OCI-LY3 (cell line): ENCODE measurements at regions not wholly inside any gene's neighbourhood (a gene's known extent, or its start where the extent isn't known, plus 50 kb on each side); places are given as distances from the start of the nearest gene placed in this dataset.

Source experiments
- H2AFZ ChIP-seq: fragments of 200-600, 300-600 bp; shearing (Covaris generic); 2 replicates; pipeline ENCODE4 v1.6.0; 2014; ENCODE audit warnings: antibody characterized with exemption, low read depth, low read length
- H3K27ac ChIP-seq: fragments of 200-600, 300-600 bp; sonication (generic); 2 replicates; pipeline ENCODE4 v1.5.1; 2014; ENCODE audit warnings: mild to moderate bottlenecking, low read length, moderate library complexity, mixed read lengths
- H3K27me3 ChIP-seq: fragments of 200-600, 300-600 bp; sonication (generic); 2 replicates; pipeline ENCODE4 v1.6.1; 2014; ENCODE audit warnings: low read depth, low read length, mixed read lengths
- H3K36me3 ChIP-seq: fragments of 200-600, 300-600 bp; sonication (generic); replicated peaks from 2 replicates; pipeline ENCODE3; 2014; ENCODE audit warnings: low read depth, low read length, mixed read lengths
- H3K4me1 ChIP-seq: fragments of 300-600, 200-600 bp; sonication (generic); 2 replicates; pipeline ENCODE4 v1.6.1; 2014; ENCODE audit warnings: low read length, mixed read lengths
- H3K4me2 ChIP-seq: fragments of 200-600, 300-600 bp; sonication (generic); 2 replicates; pipeline ENCODE4 v1.6.1; 2014; ENCODE audit warnings: low read length, mixed read lengths
- H3K4me3 ChIP-seq: fragments of 300-600, 200-600 bp; sonication (generic); 2 replicates; pipeline ENCODE4 v1.5.1; 2014; ENCODE audit warnings: antibody characterized with exemption, mild to moderate bottlenecking, low read length, moderate library complexity
- H3K79me2 ChIP-seq: fragments of 300-600, 200-600 bp; shearing (Covaris generic); 2 replicates; pipeline ENCODE4 v1.6.1; 2014; ENCODE audit warnings: mild to moderate bottlenecking, low read length, mixed read lengths
- H3K9ac ChIP-seq: fragments of 300-600, 200-600 bp; shearing (Covaris generic); 2 replicates; pipeline ENCODE4 v1.6.0; 2014; ENCODE audit warnings: mild to moderate bottlenecking, low read length, moderate library complexity
- H3K9me3 ChIP-seq: fragments of 200-600, 300-600 bp; shearing (Covaris generic); 2 replicates; pipeline ENCODE4 v1.6.1; 2014; ENCODE audit warnings: low read length, mixed read lengths; ENCODE audit not compliant: insufficient read depth
- H4K20me1 ChIP-seq: fragments of 200-600, 300-600 bp; sonication (generic); 2 replicates; pipeline ENCODE4 v1.6.1; 2016; ENCODE audit warnings: low read length, mixed read lengths; ENCODE audit not compliant: insufficient read depth
- CTCF ChIP-seq: fragments of 200-600, 300-600 bp; sonication (generic); IDR thresholded peaks from 2 replicates; pipeline ENCODE4 v1.5.1; 2014; ENCODE audit warnings: antibody characterized with exemption, low read length, low read depth
- EZH2phosphoT487 ChIP-seq: fragments of 200-600 bp; shearing (Covaris generic); IDR thresholded peaks from 2 replicates; pipeline ENCODE4 v1.6.1; 2018; ENCODE audit warnings: antibody characterized with exemption, mixed run types, low read depth

- Histone ChIP-seq H3K36me3 (no peaks in the 10 kb centered on the region), H3K79me2 (no peaks in the 10 kb centered on the region), H3K27me3 (0 out of 2 replicates have a peak, but pooled peaks cover 5% of the 10 kb centered on the region), H3K27ac (no peak overlapping the region), H3K4me2 (no peak overlapping the region), H3K9ac (no peak overlapping the region), H2AFZ (no peak overlapping the region), H4K20me1 (no peaks in the 10 kb centered on the region), H3K4me1 (peaks cover 10% of the 10 kb centered on the region; the same call in 1 of the 2 replicates), H3K4me3 (no peak overlapping the region), H3K9me3 (no peaks in the 10 kb centered on the region)
- TF ChIP-seq CTCF (no peak), EZH2phosphoT487 (no peak)
Observed at GRCh38 chr7:155993420-155994278, 181.4 kb upstream of the SHH start.

GRCh38 chr7:155992974-155993373 is 180.7 kb upstream of the SHH start:
- H3K9me3 ChIP-seq, result no peaks in the 10 kb centered on the region
- peaks cover 7% of the 10 kb centered on the region; the same call in 1 of the 2 replicates for H3K27me3 ChIP-seq

GRCh38 chr7:155992538-155992937 is 180.3 kb upstream of the SHH start:
- no peaks in the 10 kb centered on the region for H3K79me2 ChIP-seq
- TF ChIP-seq EZH2phosphoT487, result no peak
- TF ChIP-seq CTCF, result no peak
- H3K9ac ChIP-seq, result no peak overlapping the region
- no peak overlapping the region for H3K27ac ChIP-seq
- H3K4me1 ChIP-seq, result peaks cover 10% of the 10 kb centered on the region; the same call in 1 of the 2 replicates
- H3K4me3 ChIP-seq, result no peak overlapping the region
- no peaks in the 10 kb centered on the region for H4K20me1 ChIP-seq
- H3K4me2 ChIP-seq, result no peak overlapping the region
- peaks cover 11% of the 10 kb centered on the region; the same call in 1 of the 2 replicates for H3K27me3 ChIP-seq
- H2AFZ ChIP-seq, result no peak overlapping the region
- H3K36me3 ChIP-seq, result no peaks in the 10 kb centered on the region
- H3K9me3 ChIP-seq, result no peaks in the 10 kb centered on the region

More at GRCh38 chr7:155992974-155993373, 180.7 kb upstream of the SHH start:
- Histone ChIP-seq H3K9ac (no peak overlapping the region), H3K4me3 (no peak overlapping the region), H3K27ac (no peak overlapping the region), H3K36me3 (no peaks in the 10 kb centered on the region), H3K4me1 (peaks cover 10% of the 10 kb centered on the region; the same call in 1 of the 2 replicates), H4K20me1 (no peaks in the 10 kb centered on the region), H3K79me2 (no peaks in the 10 kb centered on the region), H3K4me2 (no peak overlapping the region), H2AFZ (no peak overlapping the region)
- no peak for TF ChIP-seq CTCF
- TF ChIP-seq EZH2phosphoT487, result no peak

GRCh38 chr7:155992107-155992506 is 179.8 kb upstream of the SHH start:
- H4K20me1 ChIP-seq, result no peaks in the 10 kb centered on the region
- H2AFZ ChIP-seq, result no peak overlapping the region
- TF ChIP-seq EZH2phosphoT487 (no peak), CTCF (no peak)
- H3K4me3 ChIP-seq, result no peak overlapping the region
- no peak overlapping the region for H3K4me2 ChIP-seq
- peaks cover 10% of the 10 kb centered on the region; the same call in 1 of the 2 replicates for H3K4me1 ChIP-seq
- no peak overlapping the region for H3K9ac ChIP-seq
- no peaks in the 10 kb centered on the region for H3K9me3 ChIP-seq
- H3K27me3 ChIP-seq, result peaks cover 13% of the 10 kb centered on the region; the same call in 1 of the 2 replicates
- H3K27ac ChIP-seq, result no peak overlapping the region
- H3K36me3 ChIP-seq, result no peaks in the 10 kb centered on the region
- no peaks in the 10 kb centered on the region for H3K79me2 ChIP-seq
